MM.1S (cell line): ENCODE measurements at regions not wholly inside any gene's neighbourhood (a gene's known extent, or its start where the extent isn't known, plus 50 kb on each side); places are given as distances from the start of the nearest gene placed in this dataset.

Source experiments
- DNase-seq: peaks from one replicate; pipeline ENCODE4 v3.0.0-alpha.2; 2015
- H2AFZ ChIP-seq: fragments of 300-600 bp; sonication (generic); 2 replicates; pipeline ENCODE4 v1.6.0; 2016; ENCODE audit warnings: antibody characterized with exemption, low read length
- H3F3A ChIP-seq: fragments of 300-600 bp; sonication (generic); 2 replicates; pipeline ENCODE4 v1.6.1; 2016; ENCODE audit warnings: mild to moderate bottlenecking, antibody characterized with exemption, low read length, moderate library complexity, mixed read lengths; ENCODE audit not compliant: insufficient read depth
- H3K27ac ChIP-seq: fragments of 300-600 bp; sonication (generic); 2 replicates; pipeline ENCODE4 v1.5.1; 2016; ENCODE audit warnings: mild to moderate bottlenecking, low read length
- H3K27me3 ChIP-seq: fragments of 300-600 bp; sonication (generic); replicated peaks from 2 replicates; pipeline ENCODE4 v1.6.0; 2016; ENCODE audit warnings: low read length; ENCODE audit not compliant: insufficient read depth
- H3K36me3 ChIP-seq: fragments of 300-600 bp; sonication (generic); replicated peaks from 2 replicates; pipeline ENCODE4 v1.6.1; 2016; ENCODE audit warnings: mild to moderate bottlenecking, low read length, mixed read lengths; ENCODE audit not compliant: insufficient read depth
- H3K4me1 ChIP-seq: fragments of 300-600 bp; sonication (generic); 2 replicates; pipeline ENCODE4 v1.6.1; 2016; ENCODE audit warnings: low read length, mixed read lengths
- H3K4me2 ChIP-seq: fragments of 300-600 bp; sonication (generic); 2 replicates; pipeline ENCODE4 v1.6.0; 2016; ENCODE audit warnings: low read depth, low read length
- H3K4me3 ChIP-seq: fragments of 300-600 bp; sonication (generic); 2 replicates; pipeline ENCODE4 v1.5.1; 2016; ENCODE audit warnings: low read length, mixed read lengths
- H3K79me2 ChIP-seq: fragments of 300-600 bp; sonication (generic); 2 replicates; pipeline ENCODE4 v1.6.1; 2016; ENCODE audit warnings: mixed run types, low read length, mixed read lengths
- H3K9ac ChIP-seq: fragments of 300-600 bp; sonication (generic); 2 replicates; pipeline ENCODE4 v1.6.1; 2016; ENCODE audit warnings: low read length, mixed read lengths
- H3K9me2 ChIP-seq: fragments of 300-600 bp; sonication (generic); replicated peaks from 2 replicates; pipeline ENCODE4 v1.6.1; 2016; ENCODE audit warnings: mild to moderate bottlenecking, low read length, mixed read lengths; ENCODE audit not compliant: insufficient read depth
- H3K9me3 ChIP-seq: fragments of 300-600 bp; sonication (generic); replicated peaks from 2 replicates; pipeline ENCODE4 v1.6.1; 2016; ENCODE audit warnings: mild to moderate bottlenecking, low read length, mixed read lengths; ENCODE audit not compliant: insufficient read depth
- H4K20me1 ChIP-seq: fragments of 300-600 bp; sonication (generic); 2 replicates; pipeline ENCODE4 v1.6.1; 2016; ENCODE audit warnings: mild to moderate bottlenecking, low read length, moderate library complexity, mixed read lengths; ENCODE audit not compliant: insufficient read depth
- EZH2 ChIP-seq: fragments of 300-600 bp; sonication (generic); optimal IDR thresholded peaks from 2 replicates; pipeline ENCODE3; 2017; ENCODE audit warnings: low read depth, mild to moderate bottlenecking, antibody characterized with exemption, low read length, mixed read lengths
- EZH2phosphoT487 ChIP-seq: fragments of 300-600 bp; sonication (generic); IDR thresholded peaks from 2 replicates; pipeline ENCODE4 v1.6.1; 2018; ENCODE audit warnings: antibody characterized with exemption, low read length
- TF ChIP-seq, protein P1 (sequence below): fragments of 300-600 bp; sonication (generic); IDR thresholded peaks from 2 replicates; pipeline ENCODE4 v1.5.1; 2016; ENCODE audit warnings: antibody characterized with exemption, low read length, mixed read lengths

DNA sequence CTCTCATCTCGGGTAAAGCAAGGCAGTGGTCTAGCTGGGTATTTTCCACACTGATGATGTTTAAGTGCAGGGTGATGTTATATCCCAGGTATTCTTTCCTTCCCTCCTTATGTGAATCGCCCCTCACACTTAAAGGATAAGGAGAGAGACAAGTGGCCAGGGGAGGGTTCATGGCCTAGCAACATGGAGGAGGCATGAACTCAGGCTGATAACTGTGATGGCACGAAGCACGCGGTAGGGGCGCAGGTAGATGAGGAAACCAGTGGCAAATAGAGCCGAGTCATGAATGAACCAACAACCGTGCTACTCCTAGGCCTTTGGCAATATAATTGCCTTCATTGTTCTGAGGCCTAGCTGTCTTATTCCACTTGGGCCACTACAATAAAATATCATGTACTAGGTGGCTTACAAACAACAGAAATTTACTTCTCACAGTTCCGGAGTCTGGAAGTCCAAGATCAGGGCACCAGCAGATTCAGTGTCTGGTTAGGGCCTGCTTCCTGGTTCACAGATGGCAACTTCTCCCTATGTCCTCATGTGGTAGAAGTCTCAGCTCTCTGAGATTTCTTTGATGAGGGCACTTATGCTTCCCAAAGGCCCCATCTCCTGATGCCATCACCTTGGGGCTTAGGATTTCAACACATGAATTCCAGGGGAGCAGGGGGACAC is 56.0 kb upstream of the PIK3CG start:
- no peaks in the 10 kb centered on the region for H3K9me2 ChIP-seq

DNA sequence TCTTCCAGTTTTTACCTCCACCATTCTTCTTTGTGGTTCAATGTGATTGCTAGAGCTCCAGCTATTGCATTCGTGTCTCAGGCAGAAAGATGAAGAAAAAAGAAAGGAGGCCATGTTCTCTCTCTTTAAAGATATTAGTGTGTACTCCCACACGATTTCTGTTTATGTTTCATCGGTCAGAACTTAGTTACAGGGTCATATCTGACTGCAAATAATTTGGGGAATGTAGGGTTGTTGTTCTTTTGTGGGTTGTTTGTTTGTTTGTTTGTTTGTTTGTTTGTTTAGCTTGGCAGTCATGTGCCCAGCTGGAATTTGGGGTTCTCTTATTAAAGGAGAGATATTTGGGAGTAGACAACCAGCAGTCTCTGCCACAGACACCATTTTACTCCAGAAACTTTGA is 53.6 kb upstream of the PIK3CG start:
- Histone ChIP-seq H3K36me3 (no peaks in the 10 kb centered on the region), H3K4me3 (no peak overlapping the region), H4K20me1 (no peaks in the 10 kb centered on the region), H3K79me2 (no peaks in the 10 kb centered on the region), H3F3A (no peaks in the 10 kb centered on the region), H3K9me2 (no peaks in the 10 kb centered on the region), H3K4me1 (peaks cover 14% of the 10 kb centered on the region), H3K4me2 (peak overlapping the region; percentile 2; the same call in 1 of the 2 replicates), H2AFZ (peak overlapping the region; percentile 64), H3K27me3 (no peaks in the 10 kb centered on the region), H3K9ac (no peak overlapping the region), H3K27ac (no peak overlapping the region), H3K9me3 (no peaks in the 10 kb centered on the region)
- DNase-seq: no peak
- TF ChIP-seq EZH2 (no peak), EZH2phosphoT487 (no peak)
- TF ChIP-seq, protein P1, sequence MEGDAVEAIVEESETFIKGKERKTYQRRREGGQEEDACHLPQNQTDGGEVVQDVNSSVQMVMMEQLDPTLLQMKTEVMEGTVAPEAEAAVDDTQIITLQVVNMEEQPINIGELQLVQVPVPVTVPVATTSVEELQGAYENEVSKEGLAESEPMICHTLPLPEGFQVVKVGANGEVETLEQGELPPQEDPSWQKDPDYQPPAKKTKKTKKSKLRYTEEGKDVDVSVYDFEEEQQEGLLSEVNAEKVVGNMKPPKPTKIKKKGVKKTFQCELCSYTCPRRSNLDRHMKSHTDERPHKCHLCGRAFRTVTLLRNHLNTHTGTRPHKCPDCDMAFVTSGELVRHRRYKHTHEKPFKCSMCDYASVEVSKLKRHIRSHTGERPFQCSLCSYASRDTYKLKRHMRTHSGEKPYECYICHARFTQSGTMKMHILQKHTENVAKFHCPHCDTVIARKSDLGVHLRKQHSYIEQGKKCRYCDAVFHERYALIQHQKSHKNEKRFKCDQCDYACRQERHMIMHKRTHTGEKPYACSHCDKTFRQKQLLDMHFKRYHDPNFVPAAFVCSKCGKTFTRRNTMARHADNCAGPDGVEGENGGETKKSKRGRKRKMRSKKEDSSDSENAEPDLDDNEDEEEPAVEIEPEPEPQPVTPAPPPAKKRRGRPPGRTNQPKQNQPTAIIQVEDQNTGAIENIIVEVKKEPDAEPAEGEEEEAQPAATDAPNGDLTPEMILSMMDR: no peak

More for the DNA sequence above, 56.0 kb upstream of the PIK3CG start:
- no peaks in the 10 kb centered on the region for H3K36me3 ChIP-seq
- H3K79me2 ChIP-seq: no peaks in the 10 kb centered on the region
- H3K4me1 ChIP-seq: peaks cover 14% of the 10 kb centered on the region
- no peak for TF ChIP-seq EZH2
- no peak for TF ChIP-seq EZH2phosphoT487
- TF ChIP-seq, protein P1: no peak
- H4K20me1 ChIP-seq: no peaks in the 10 kb centered on the region
- H3F3A ChIP-seq: no peaks in the 10 kb centered on the region
- H3K9me3 ChIP-seq: no peaks in the 10 kb centered on the region
- H2AFZ ChIP-seq: no peak overlapping the region
- no peak overlapping the region for H3K4me3 ChIP-seq
- no peak overlapping the region for H3K9ac ChIP-seq
- no peak overlapping the region for H3K4me2 ChIP-seq
- no peak for DNase-seq
- no peaks in the 10 kb centered on the region for H3K27me3 ChIP-seq
- no peak overlapping the region for H3K27ac ChIP-seq

DNA sequence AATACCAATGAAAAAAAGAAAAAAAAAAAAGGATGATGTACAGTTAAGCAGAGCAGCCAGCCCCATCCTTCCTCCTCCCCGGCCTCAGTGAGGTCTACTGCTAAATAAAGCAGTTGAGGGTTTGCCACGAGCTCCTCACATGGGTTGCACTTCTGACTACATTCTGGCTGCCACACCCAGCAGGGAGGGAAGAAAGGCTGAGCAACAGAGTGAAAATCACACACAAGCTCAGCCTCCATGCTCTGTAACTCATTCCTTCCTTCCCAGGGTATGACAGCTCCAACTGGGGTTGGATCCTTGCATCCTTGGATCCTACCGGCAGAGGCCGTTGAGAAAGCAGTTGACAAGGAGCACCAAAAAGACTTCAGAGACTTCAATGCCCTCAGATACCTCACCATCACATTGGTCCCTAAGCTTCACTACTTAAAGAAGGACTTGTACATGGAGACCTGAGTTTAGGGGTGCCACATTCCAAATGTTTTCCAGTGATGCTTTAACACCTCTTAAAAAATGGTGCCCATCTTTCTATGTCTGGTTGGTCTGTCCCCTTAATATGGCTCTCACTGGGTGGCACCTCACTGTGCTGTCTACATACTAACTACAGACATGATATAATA is 52.9 kb upstream of the PIK3CG start:
- H3K27me3 ChIP-seq: no peaks in the 10 kb centered on the region

More for the DNA sequence above, 52.9 kb upstream of the PIK3CG start:
- no peak overlapping the region for H3K9ac ChIP-seq
- H3F3A ChIP-seq: no peaks in the 10 kb centered on the region
- peaks cover 14% of the 10 kb centered on the region for H3K4me1 ChIP-seq
- no peak overlapping the region for H3K27ac ChIP-seq
- no peaks in the 10 kb centered on the region for H3K79me2 ChIP-seq
- DNase-seq: peak; percentile 55
- peak overlapping the region; percentile 64 for H2AFZ ChIP-seq
- no peaks in the 10 kb centered on the region for H3K9me2 ChIP-seq
- no peak for TF ChIP-seq EZH2
- TF ChIP-seq, protein P1: no peak
- TF ChIP-seq EZH2phosphoT487: no peak
- H4K20me1 ChIP-seq: no peaks in the 10 kb centered on the region
- no peaks in the 10 kb centered on the region for H3K36me3 ChIP-seq
- H3K4me3 ChIP-seq: no peak overlapping the region
- H3K4me2 ChIP-seq: peak overlapping the region; percentile 20; the same call in 1 of the 2 replicates
- no peaks in the 10 kb centered on the region for H3K9me3 ChIP-seq
